Esophagus squamous epithelium (tissue), 5 donors: ENCODE measurements at regions not wholly inside any gene's neighbourhood (a gene's known extent, or its start where the extent isn't known, plus 50 kb on each side); places are given as distances from the start of the nearest gene placed in this dataset.

Source experiments
- DNase-seq: peaks from one replicate; lab custom pipeline; 2025; lab: John Stamatoyannopoulos, UW
- H3K27ac ChIP-seq, 4 donors: fragments of 200-600 bp; sonication (generic); one replicate each; pipeline ENCODE4 v1.5.1; 2016 to 2019; ENCODE audit warnings: mild to moderate bottlenecking in 1 of 4
- H3K27me3 ChIP-seq, 4 donors: fragments of 200-600 bp; sonication (generic); 1 replicate in 3 of 4; 2 replicates in 1 of 4; pipeline versions ENCODE4 v1.5.1 to v1.6.0; 2017 to 2021; ENCODE audit warnings: antibody characterized with exemption in 1 of 4
- H3K36me3 ChIP-seq, 3 donors: fragments of 200-600 bp; sonication (generic); one replicate each; pipeline ENCODE4 v1.5.1; 2016 to 2019
- H3K4me1 ChIP-seq, 3 donors: fragments of 200-600 bp; sonication (generic); one replicate each; pipeline ENCODE4 v1.5.1; 2017 to 2019
- H3K4me3 ChIP-seq, 4 donors: fragments of 200-600 bp; sonication (generic); 1 replicate in 3 of 4; 2 replicates in 1 of 4; pipeline ENCODE4 v1.5.1; 2016 to 2019; ENCODE audit warnings: mild to moderate bottlenecking in 2 of 4, moderate library complexity in 1 of 4
- H3K9me3 ChIP-seq, 3 donors: fragments of 200-600 bp; sonication (generic); one replicate each; pipeline ENCODE4 v1.5.1; 2016 to 2019
- POLR2A ChIP-seq, 4 donors: fragments of 450-650 bp; IDR thresholded peaks; one replicate each; pipeline ENCODE4 v1.6.1; 2017; ENCODE audit warnings: antibody characterized with exemption in 4 of 4, mild to moderate bottlenecking in 4 of 4, moderate library complexity in 3 of 4
- WGBS, 2 donors: methylation state at CpG; one replicate each; pipeline ENCODE4 v1.1.5; 2018; 5-methylcytosine and 5-hydroxymethylcytosine counted together
- intact Hi-C: fragments of 100-400 bp; cut with DNase I; formaldehyde crosslinking; loops from one replicate; pipeline ENCODE4 v1.15.0; 2022
- TF ChIP-seq, protein P1 (sequence below), 6 experiments: fragments of 450-650 bp in 4 of 6; fragments of 200-600 bp in 2 of 6; sonication (generic) in 2 of 6; IDR thresholded peaks; one replicate each; pipeline ENCODE4 v1.5.1; 2016 to 2019; ENCODE audit warnings: antibody characterized with exemption in 6 of 6, mild to moderate bottlenecking in 4 of 6, moderate library complexity in 4 of 6
- donor health status: DM: yes; HTN: yes; CAD: no.

GRCh38 chr11:109869536-109869935 is 223.7 kb upstream of the ZC3H12C start:
- Histone ChIP-seq H3K9me3 (no peaks in the 10 kb centered on the region), H3K27ac (no peak overlapping the region), H3K36me3 (no peaks in the 10 kb centered on the region), H3K27me3 (no peaks in the 10 kb centered on the region), H3K4me1 (no peaks in the 10 kb centered on the region), H3K4me3 (no peak overlapping the region)
- intact Hi-C loops, result no loop called here
- no peak for DNase-seq
- WGBS, 2 donors, result 90 to 93% methylated on average over 2 of the region's 2 CpGs
- no peak for TF ChIP-seq POLR2A (IDR thresholded peaks at IDR 0.05)
- TF ChIP-seq, protein P1, sequence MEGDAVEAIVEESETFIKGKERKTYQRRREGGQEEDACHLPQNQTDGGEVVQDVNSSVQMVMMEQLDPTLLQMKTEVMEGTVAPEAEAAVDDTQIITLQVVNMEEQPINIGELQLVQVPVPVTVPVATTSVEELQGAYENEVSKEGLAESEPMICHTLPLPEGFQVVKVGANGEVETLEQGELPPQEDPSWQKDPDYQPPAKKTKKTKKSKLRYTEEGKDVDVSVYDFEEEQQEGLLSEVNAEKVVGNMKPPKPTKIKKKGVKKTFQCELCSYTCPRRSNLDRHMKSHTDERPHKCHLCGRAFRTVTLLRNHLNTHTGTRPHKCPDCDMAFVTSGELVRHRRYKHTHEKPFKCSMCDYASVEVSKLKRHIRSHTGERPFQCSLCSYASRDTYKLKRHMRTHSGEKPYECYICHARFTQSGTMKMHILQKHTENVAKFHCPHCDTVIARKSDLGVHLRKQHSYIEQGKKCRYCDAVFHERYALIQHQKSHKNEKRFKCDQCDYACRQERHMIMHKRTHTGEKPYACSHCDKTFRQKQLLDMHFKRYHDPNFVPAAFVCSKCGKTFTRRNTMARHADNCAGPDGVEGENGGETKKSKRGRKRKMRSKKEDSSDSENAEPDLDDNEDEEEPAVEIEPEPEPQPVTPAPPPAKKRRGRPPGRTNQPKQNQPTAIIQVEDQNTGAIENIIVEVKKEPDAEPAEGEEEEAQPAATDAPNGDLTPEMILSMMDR (IDR thresholded peaks at IDR 0.05), result no peak

DNA sequence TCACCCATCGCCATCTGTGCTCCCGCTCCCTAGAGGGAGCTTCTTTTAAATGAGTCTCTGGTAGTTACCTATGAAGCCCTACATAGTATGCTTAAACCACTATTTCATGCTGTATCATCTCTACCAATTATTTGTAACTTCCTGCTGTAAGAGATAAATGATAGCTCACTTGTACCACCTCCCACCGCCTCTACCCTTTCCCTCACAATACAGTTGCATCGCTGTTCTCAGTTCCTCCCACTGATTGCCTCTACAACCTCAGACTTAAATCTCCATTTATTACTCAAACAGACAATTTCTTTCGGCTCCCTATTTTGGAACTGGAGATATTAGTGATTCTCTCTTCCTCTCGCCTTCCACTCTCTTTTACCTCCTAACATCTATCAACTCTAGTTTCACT is 222.9 kb upstream of the ZC3H12C start:
- H3K27ac ChIP-seq, result no peak overlapping the region
- 85 to 90% methylated on average over 6 of the region's 6 CpGs for WGBS, 2 donors
- H3K4me3 ChIP-seq, result no peak overlapping the region
- H3K27me3 ChIP-seq, result no peaks in the 10 kb centered on the region
- no peaks in the 10 kb centered on the region for H3K4me1 ChIP-seq
- no peak for DNase-seq
- no peak for TF ChIP-seq POLR2A (IDR thresholded peaks at IDR 0.05)
- TF ChIP-seq, protein P1 (IDR thresholded peaks at IDR 0.05), result no peak
- no peaks in the 10 kb centered on the region for H3K9me3 ChIP-seq
- H3K36me3 ChIP-seq, result no peaks in the 10 kb centered on the region
- intact Hi-C loops, result no loop called here

- H3K4me3 ChIP-seq, result no peak overlapping the region
- no peak for TF ChIP-seq POLR2A (IDR thresholded peaks at IDR 0.05)
- TF ChIP-seq, protein P1 (IDR thresholded peaks at IDR 0.05), result no peak
- H3K9me3 ChIP-seq, result no peaks in the 10 kb centered on the region
- H3K36me3 ChIP-seq, result no peaks in the 10 kb centered on the region
- no peak for DNase-seq
- H3K4me1 ChIP-seq, result no peaks in the 10 kb centered on the region
- 46 to 47% methylated on average over 4 of the region's 4 CpGs for WGBS, 2 donors
- intact Hi-C loops, result no loop called here
- no peaks in the 10 kb centered on the region for H3K27me3 ChIP-seq
- no peak overlapping the region for H3K27ac ChIP-seq
These were observed 216.1 kb upstream of the ZC3H12C start for GRCh38 chr11:109877043-109877442.

GRCh38 chr11:109884501-109884900 is 208.7 kb upstream of the ZC3H12C start:
- WGBS, 2 donors, result 84 to 85% methylated on average over 4 of the region's 4 CpGs
- intact Hi-C loops, result no loop called here
- no peak for DNase-seq
- no peak for TF ChIP-seq POLR2A (IDR thresholded peaks at IDR 0.05)
- TF ChIP-seq, protein P1 (IDR thresholded peaks at IDR 0.05), result no peak
- H3K27me3 ChIP-seq, result no peaks in the 10 kb centered on the region
- no peaks in the 10 kb centered on the region for H3K9me3 ChIP-seq
- H3K27ac ChIP-seq, result no peak overlapping the region
- no peak overlapping the region for H3K4me3 ChIP-seq
- no peaks in the 10 kb centered on the region for H3K4me1 ChIP-seq
- no peaks in the 10 kb centered on the region for H3K36me3 ChIP-seq

DNA sequence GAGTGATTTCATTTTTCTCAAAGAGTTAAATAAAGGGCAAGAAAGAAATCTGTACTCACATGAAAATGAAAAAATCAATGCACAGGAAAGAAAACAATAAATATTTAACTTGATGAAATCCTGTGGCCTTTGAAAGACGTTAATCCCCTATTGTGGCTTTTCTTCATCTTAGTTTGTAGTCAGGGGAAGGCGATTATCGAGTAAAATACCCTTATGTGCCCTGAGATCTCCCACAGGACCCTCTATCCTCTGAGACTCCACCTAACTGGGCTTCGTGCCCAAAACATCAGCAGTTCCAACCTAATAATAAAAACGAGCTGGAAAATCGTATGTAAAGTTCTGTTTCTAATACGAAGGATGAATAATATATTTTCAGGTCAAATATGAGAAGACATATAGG is 208.2 kb upstream of the ZC3H12C start:
- Histone ChIP-seq H3K4me3 (no peak overlapping the region), H3K27me3 (no peaks in the 10 kb centered on the region), H3K27ac (no peak overlapping the region), H3K9me3 (no peaks in the 10 kb centered on the region), H3K4me1 (no peaks in the 10 kb centered on the region), H3K36me3 (no peaks in the 10 kb centered on the region)
- intact Hi-C loops, result no loop called here
- no peak for TF ChIP-seq POLR2A (IDR thresholded peaks at IDR 0.05)
- TF ChIP-seq, protein P1 (IDR thresholded peaks at IDR 0.05), result no peak
- DNase-seq, result no peak
- WGBS, 2 donors, result 51 to 68% methylated on average over 7 of the region's 7 CpGs
